ENCODE measurements at regions not wholly inside any gene's neighbourhood (a gene's known extent, or its start where the extent isn't known, plus 50 kb on each side); places are given as distances from the start of the nearest gene placed in this dataset.

DNA sequence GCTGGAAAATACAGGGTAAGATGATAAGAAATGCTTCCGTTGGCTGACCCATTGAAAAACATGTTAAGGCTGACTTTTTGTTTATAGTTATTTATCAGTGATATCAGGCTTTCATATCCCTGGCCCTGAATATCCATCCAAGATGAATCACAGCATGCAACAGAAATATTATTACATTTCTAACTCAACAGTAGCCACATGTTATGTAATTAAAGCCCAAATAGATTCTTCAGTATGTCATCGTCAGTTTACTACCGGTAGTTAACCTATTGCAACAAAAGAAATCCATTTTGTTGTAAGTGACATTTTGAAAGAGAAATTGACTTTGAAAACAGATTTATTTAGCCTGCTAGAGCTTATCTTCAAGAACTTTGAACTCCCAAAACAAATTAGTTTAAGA, 354.1 kb upstream of the CELF2 start:
- no peak overlapping the region for H2AFZ ChIP-seq (ENCODE audit: control insufficient read depth, low read depth, low read length)
- no TSS peak for BruUV-seq (replicated peaks)
- H3K36me3 ChIP-seq (ENCODE audit: control insufficient read depth in 2 of 2, insufficient read depth in 2 of 2, low read length in 1 of 2) = no peaks in the 10 kb centered on the region
- no peaks in the 10 kb centered on the region for H3K9me3 ChIP-seq (replicated peaks; ENCODE audit: control insufficient read depth, insufficient read depth, low read length)
- FAIRE-seq (no peak), DNase-seq (ENCODE audit: low read depth, low spot score) (no peak), ATAC-seq (no peak)
- H3K4me1 ChIP-seq (ENCODE audit: control insufficient read depth, insufficient read depth, low read length) = no peaks in the 10 kb centered on the region
- TF ChIP-seq, protein P1, sequence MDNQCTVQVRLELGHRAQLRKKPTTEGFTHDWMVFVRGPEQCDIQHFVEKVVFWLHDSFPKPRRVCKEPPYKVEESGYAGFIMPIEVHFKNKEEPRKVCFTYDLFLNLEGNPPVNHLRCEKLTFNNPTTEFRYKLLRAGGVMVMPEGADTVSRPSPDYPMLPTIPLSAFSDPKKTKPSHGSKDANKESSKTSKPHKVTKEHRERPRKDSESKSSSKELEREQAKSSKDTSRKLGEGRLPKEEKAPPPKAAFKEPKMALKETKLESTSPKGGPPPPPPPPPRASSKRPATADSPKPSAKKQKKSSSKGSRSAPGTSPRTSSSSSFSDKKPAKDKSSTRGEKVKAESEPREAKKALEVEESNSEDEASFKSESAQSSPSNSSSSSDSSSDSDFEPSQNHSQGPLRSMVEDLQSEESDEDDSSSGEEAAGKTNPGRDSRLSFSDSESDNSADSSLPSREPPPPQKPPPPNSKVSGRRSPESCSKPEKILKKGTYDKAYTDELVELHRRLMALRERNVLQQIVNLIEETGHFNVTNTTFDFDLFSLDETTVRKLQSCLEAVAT (IDR thresholded peaks at IDR 0.05) = no peak
- TF ChIP-seq KLF5 (IDR thresholded peaks at IDR 0.05; ENCODE audit: partially characterized antibody) (no peak), ZNF217 (IDR thresholded peaks at IDR 0.05) (no peak), TCF7 (IDR thresholded peaks at IDR 0.05; ENCODE audit: borderline replicate concordance) (no peak), POLR2AphosphoS5 (IDR thresholded peaks at IDR 0.05; ENCODE audit: low read length) (no peak), IKZF1 (conservative IDR thresholded peaks at IDR 0.05) (no peak), RBBP5 (conservative IDR thresholded peaks at IDR 0.05) (no peak)
- TF ChIP-seq, protein P2, sequence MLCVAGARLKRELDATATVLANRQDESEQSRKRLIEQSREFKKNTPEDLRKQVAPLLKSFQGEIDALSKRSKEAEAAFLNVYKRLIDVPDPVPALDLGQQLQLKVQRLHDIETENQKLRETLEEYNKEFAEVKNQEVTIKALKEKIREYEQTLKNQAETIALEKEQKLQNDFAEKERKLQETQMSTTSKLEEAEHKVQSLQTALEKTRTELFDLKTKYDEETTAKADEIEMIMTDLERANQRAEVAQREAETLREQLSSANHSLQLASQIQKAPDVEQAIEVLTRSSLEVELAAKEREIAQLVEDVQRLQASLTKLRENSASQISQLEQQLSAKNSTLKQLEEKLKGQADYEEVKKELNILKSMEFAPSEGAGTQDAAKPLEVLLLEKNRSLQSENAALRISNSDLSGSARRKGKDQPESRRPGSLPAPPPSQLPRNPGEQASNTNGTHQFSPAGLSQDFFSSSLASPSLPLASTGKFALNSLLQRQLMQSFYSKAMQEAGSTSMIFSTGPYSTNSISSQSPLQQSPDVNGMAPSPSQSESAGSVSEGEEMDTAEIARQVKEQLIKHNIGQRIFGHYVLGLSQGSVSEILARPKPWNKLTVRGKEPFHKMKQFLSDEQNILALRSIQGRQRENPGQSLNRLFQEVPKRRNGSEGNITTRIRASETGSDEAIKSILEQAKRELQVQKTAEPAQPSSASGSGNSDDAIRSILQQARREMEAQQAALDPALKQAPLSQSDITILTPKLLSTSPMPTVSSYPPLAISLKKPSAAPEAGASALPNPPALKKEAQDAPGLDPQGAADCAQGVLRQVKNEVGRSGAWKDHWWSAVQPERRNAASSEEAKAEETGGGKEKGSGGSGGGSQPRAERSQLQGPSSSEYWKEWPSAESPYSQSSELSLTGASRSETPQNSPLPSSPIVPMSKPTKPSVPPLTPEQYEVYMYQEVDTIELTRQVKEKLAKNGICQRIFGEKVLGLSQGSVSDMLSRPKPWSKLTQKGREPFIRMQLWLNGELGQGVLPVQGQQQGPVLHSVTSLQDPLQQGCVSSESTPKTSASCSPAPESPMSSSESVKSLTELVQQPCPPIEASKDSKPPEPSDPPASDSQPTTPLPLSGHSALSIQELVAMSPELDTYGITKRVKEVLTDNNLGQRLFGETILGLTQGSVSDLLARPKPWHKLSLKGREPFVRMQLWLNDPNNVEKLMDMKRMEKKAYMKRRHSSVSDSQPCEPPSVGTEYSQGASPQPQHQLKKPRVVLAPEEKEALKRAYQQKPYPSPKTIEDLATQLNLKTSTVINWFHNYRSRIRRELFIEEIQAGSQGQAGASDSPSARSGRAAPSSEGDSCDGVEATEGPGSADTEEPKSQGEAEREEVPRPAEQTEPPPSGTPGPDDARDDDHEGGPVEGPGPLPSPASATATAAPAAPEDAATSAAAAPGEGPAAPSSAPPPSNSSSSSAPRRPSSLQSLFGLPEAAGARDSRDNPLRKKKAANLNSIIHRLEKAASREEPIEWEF (IDR thresholded peaks at IDR 0.05; ENCODE audit: insufficient replicate concordance, low read depth, low read length) = no peak
- H3K9ac ChIP-seq (ENCODE audit: control insufficient read depth, insufficient read depth, low read length) = no peak overlapping the region
- POLR2A ChIA-PET = no interaction called here
- H4K20me1 ChIP-seq (ENCODE audit: control insufficient read depth, insufficient read depth) = no peaks in the 10 kb centered on the region
- in situ Hi-C loops (cut with MboI) (no loop called here), intact Hi-C loops (cut with micrococcal nuclease; ENCODE audit: unreplicated experiment) (no loop called here)
- no peaks in the 10 kb centered on the region for H3K79me2 ChIP-seq (ENCODE audit: control insufficient read depth, insufficient read depth, low read length)
- WGBS (ENCODE audit: insufficient coverage, insufficient replicate concordance, low lambda C conversion rate, missing lambda C conversion rate) = 99% methylated on average over 3 of the region's 3 CpGs
- RAD21 ChIA-PET (ENCODE audit: unreplicated experiment) = no interaction called here
- CTCF ChIA-PET = interaction anchor here (1.0 kb wide), 1 partner anchor 8 kb away, joined by 4 read pairs; no protein-coding TSS in a partner anchor
- H3K4me2 ChIP-seq (ENCODE audit: control insufficient read depth, insufficient read depth) = no peak overlapping the region
- no peak overlapping the region for H3K27ac ChIP-seq (ENCODE audit: control insufficient read depth, insufficient read depth)
- no peak overlapping the region for H3K4me3 ChIP-seq
- SMC1A ChIA-PET (ENCODE audit: uncharacterized antibody, unreplicated experiment) = no interaction called here
- no peaks in the 10 kb centered on the region; a peak in 2 of 4 replicates for H3K27me3 ChIP-seq (replicated peaks in 1 of 2; ENCODE audit: control insufficient read depth in 2 of 2, insufficient read depth in 2 of 2, low read length in 1 of 2)
